HEK293 (cell line): ENCODE measurements at regions not wholly inside any gene's neighbourhood (a gene's known extent, or its start where the extent isn't known, plus 50 kb on each side); places are given as distances from the start of the nearest gene placed in this dataset.

Experiments
- CTCF ChIP-seq: fragments of 450-650 bp; formaldehyde crosslinking; IDR thresholded peaks from 2 replicates; pipeline ENCODE4 v1.5.1; 2016; ENCODE audit warnings: missing biosample characterization, missing genetic modification characterization
- IKZF3 ChIP-seq: fragments of 450-650 bp; IDR thresholded peaks from 2 replicates; pipeline ENCODE4 v1.5.0; 2018; ENCODE audit warnings: missing biosample characterization, mild to moderate bottlenecking, missing genetic modification characterization, moderate library complexity
- ZNF18 ChIP-seq: fragments of 450-650 bp; formaldehyde crosslinking; IDR thresholded peaks from 2 replicates; pipeline ENCODE4 v1.5.1; 2016; ENCODE audit warnings: missing biosample characterization, missing genetic modification characterization
- ZNF560 ChIP-seq: fragments of 450-650 bp; formaldehyde crosslinking; IDR thresholded peaks from 2 replicates; pipeline ENCODE4 v1.5.1; 2017; ENCODE audit warnings: missing biosample characterization, missing genetic modification characterization, borderline replicate concordance
- ZNF639 ChIP-seq: fragments of 450-650 bp; formaldehyde crosslinking; IDR thresholded peaks from 2 replicates; pipeline ENCODE4 v1.5.1; 2016; ENCODE audit warnings: missing biosample characterization, missing genetic modification characterization

- no peak for TF ChIP-seq ZNF639
- TF ChIP-seq CTCF (tag by site-specific recombination), result no peak
- no peak for TF ChIP-seq ZNF18 (tag by site-specific recombination)
- no peak for TF ChIP-seq IKZF3
- no peak for TF ChIP-seq ZNF560 (tag by site-specific recombination)
Measured at GRCh38 chr9:110099236-110100095, 108.5 kb downstream of the C9orf152 start.
